ENCODE measurements at regions not wholly inside any gene's neighbourhood (a gene's known extent, or its start where the extent isn't known, plus 50 kb on each side); places are given as distances from the start of the nearest gene placed in this dataset.
A peak's percentile ranks its signal among the peaks of the same experiment; 100 is the strongest.

- TF ChIP-seq CTCF (CRISPR knock-in tag; IDR thresholded peaks at IDR 0.05) (peak; percentile 24; the same call in 1 of the 2 replicates), MED13 (CRISPR knock-in tag; IDR thresholded peaks at IDR 0.05) (no peak), STAG1 (CRISPR knock-in tag; IDR thresholded peaks at IDR 0.05) (peak; percentile 33; the same call in 1 of the 2 replicates)
- Histone ChIP-seq H3K4me3 (replicated peaks in 1 of 3; ENCODE audit: insufficient read depth in 1 of 3, low read depth in 2 of 3, low read length in 3 of 3) (no peak overlapping the region), H3K79me2 (ENCODE audit: insufficient read depth, low read length) (no peaks in the 10 kb centered on the region), H3K9me3 (ENCODE audit: low read length) (no peaks in the 10 kb centered on the region), H3K36me3 (replicated peaks in 1 of 2; ENCODE audit: control insufficient read depth in 1 of 2, insufficient read depth in 2 of 2, low read length in 2 of 2) (no peaks in the 10 kb centered on the region), H3K27ac (ENCODE audit: extremely low read length, insufficient read depth, low read length) (no peak overlapping the region), H3K4me2 (ENCODE audit: low read depth, low read length) (no peak overlapping the region), H4K20me1 (ENCODE audit: insufficient read depth, low read length) (no peaks in the 10 kb centered on the region), H3K4me1 (ENCODE audit: insufficient read depth, low read length) (peaks cover 34% of the 10 kb centered on the region), H3K27me3 (ENCODE audit: control insufficient read depth in 1 of 2, insufficient read depth in 2 of 2, low read length in 2 of 2) (no peaks in the 10 kb centered on the region), H3K9ac (ENCODE audit: insufficient read depth, low read depth, low read length) (no peak overlapping the region), H2AFZ (ENCODE audit: low read length) (no peak overlapping the region)
- ATAC-seq = no peak
- CTCF ChIA-PET (ENCODE audit: low intra/inter-chr PET ratio, low total read pairs) = no interaction called here
- no TSS peak for BruUV-seq (replicated peaks)
- in situ Hi-C loops (cut with HindIII; ENCODE audit: extremely low pct_ligation_motif_present, low pct_unique_long_range_greater_than_20kb) (no loop called here), intact Hi-C loops (cut with micrococcal nuclease; ENCODE audit: unreplicated experiment) (no loop called here)
- no peak for FAIRE-seq
- WGBS (ENCODE audit: low lambda C conversion rate) = 92% methylated on average over 2 of the region's 2 CpGs
- POLR2A ChIA-PET = interaction anchor here (1.0 to 1.1 kb wide), 2 partner anchors 16 to 33 kb away, joined by 3 read pairs; no protein-coding TSS in a partner anchor
- no peak for DNase-seq (ENCODE audit: low spot score)
These were observed 230.4 kb downstream of the MREG start for GRCh38 chr2:215782965-215783364.

GRCh38 chr2:215782295-215782694 lies 231.1 kb downstream of the MREG start:
- no peak overlapping the region for H3K27ac ChIP-seq (ENCODE audit: extremely low read length, insufficient read depth, low read length)
- H3K4me2 ChIP-seq (ENCODE audit: low read depth, low read length) = no peak overlapping the region
- no peaks in the 10 kb centered on the region for H3K79me2 ChIP-seq (ENCODE audit: insufficient read depth, low read length)
- H4K20me1 ChIP-seq (ENCODE audit: insufficient read depth, low read length) = no peaks in the 10 kb centered on the region
- intact Hi-C loops (cut with micrococcal nuclease; ENCODE audit: unreplicated experiment) = no loop called here
- H3K4me1 ChIP-seq (ENCODE audit: insufficient read depth, low read length) = peaks cover 27% of the 10 kb centered on the region
- H2AFZ ChIP-seq (ENCODE audit: low read length) = no peak overlapping the region
- in situ Hi-C loops (cut with HindIII; ENCODE audit: extremely low pct_ligation_motif_present, low pct_unique_long_range_greater_than_20kb) = no loop called here
- FAIRE-seq = no peak
- no peak for ATAC-seq
- ChIA-PET CTCF (ENCODE audit: low intra/inter-chr PET ratio, low total read pairs) (no interaction called here), POLR2A (interaction anchor here (1.0 to 1.1 kb wide), 2 partner anchors 16 to 32 kb away, joined by 3 read pairs; no protein-coding TSS in a partner anchor)
- DNase-seq (ENCODE audit: low spot score) = no peak
- WGBS (ENCODE audit: low lambda C conversion rate) = 100% methylated on average over 1 of the region's 1 CpG
- no peaks in the 10 kb centered on the region for H3K27me3 ChIP-seq (ENCODE audit: control insufficient read depth in 1 of 2, insufficient read depth in 2 of 2, low read length in 2 of 2)
- TF ChIP-seq ZBTB43 (CRISPR knock-in tag; conservative IDR thresholded peaks at IDR 0.05) (0 out of 2 replicates have a peak, but pooled peaks have one; percentile 1), ZNF501 (CRISPR knock-in tag; IDR thresholded peaks at IDR 0.05) (no peak)
- no peaks in the 10 kb centered on the region for H3K36me3 ChIP-seq (replicated peaks in 1 of 2; ENCODE audit: control insufficient read depth in 1 of 2, insufficient read depth in 2 of 2, low read length in 2 of 2)
- BruUV-seq (replicated peaks) = no TSS peak
- H3K9me3 ChIP-seq (ENCODE audit: low read length) = no peaks in the 10 kb centered on the region
- H3K9ac ChIP-seq (ENCODE audit: insufficient read depth, low read depth, low read length) = no peak overlapping the region
- no peak overlapping the region for H3K4me3 ChIP-seq (replicated peaks in 1 of 3; ENCODE audit: insufficient read depth in 1 of 3, low read depth in 2 of 3, low read length in 3 of 3)

All from HepG2 (cell line).